Adrenal gland (tissue), 9 donors: ENCODE measurements at regions not wholly inside any gene's neighbourhood (a gene's known extent, or its start where the extent isn't known, plus 50 kb on each side); places are given as distances from the start of the nearest gene placed in this dataset.
A peak's percentile ranks its signal among the peaks of the same experiment; 100 is the strongest.

Experiments used
- DNase-seq, 7 donors: peaks; one replicate each; pipeline ENCODE4 v3.0.0-alpha.2; 2019 to 2020
- H3K27ac ChIP-seq, 5 donors: fragments of 200-600 bp; sonication (generic) in 4 of 5; 1 replicate in 3 of 5; 2 replicates in 2 of 5; pipeline versions ENCODE4 v1.5.1 to v1.8.0; 2016 to 2020; ENCODE audit warnings: mild to moderate bottlenecking in 1 of 5
- H3K27me3 ChIP-seq: fragments of 200-600 bp; 2 replicates; pipeline ENCODE4 v1.8.0; 2021
- H3K36me3 ChIP-seq, 2 donors: fragments of 200-600 bp; replicated peaks in 1 of 2; 1 replicate in 1 of 2; 2 replicates in 1 of 2; pipeline versions ENCODE4 v1.5.1 to v1.8.0; 2018 to 2022
- H3K4me1 ChIP-seq, 2 donors: fragments of 200-600 bp; replicated peaks in 1 of 2; 1 replicate in 1 of 2; 2 replicates in 1 of 2; pipeline versions ENCODE4 v1.5.1 to v1.8.0; 2018 to 2021
- H3K4me3 ChIP-seq, 4 donors: fragments of 200-600 bp; sonication (generic) in 3 of 4; one replicate each; pipeline ENCODE4 v1.5.1; 2016 to 2018
- H3K9me3 ChIP-seq, 3 donors: fragments of 200-600 bp; sonication (generic) in 1 of 3; replicated peaks in 1 of 3; 1 replicate in 2 of 3; 2 replicates in 1 of 3; pipeline versions ENCODE4 v1.5.1 to v1.8.0; 2016 to 2021
- POLR2A ChIP-seq, 2 donors: fragments of 450-650 bp; IDR thresholded peaks; one replicate each; pipeline ENCODE4 v1.6.1; 2017; ENCODE audit warnings: antibody characterized with exemption in 2 of 2, mild to moderate bottlenecking in 2 of 2, moderate library complexity in 1 of 2
- WGBS, 4 donors: extraction: QIAGEN DNeasy Blood & Tissue Kit in 2 of 4; methylation state at CpG; one replicate each; pipeline versions ENCODE4 v1.1.5 to v1.1.7; 2013 to 2017; 5-methylcytosine and 5-hydroxymethylcytosine counted together
- intact Hi-C, 2 donors: fragments of 100-400 bp; cut with DNase I; formaldehyde crosslinking; loops; one replicate each; pipeline versions ENCODE4 v1.14.1 to v1.15.0; 2022 to 2023
- TF ChIP-seq, protein P1 (sequence below), 6 experiments: fragments of 450-650 bp in 4 of 6; fragments of 200-600 bp in 2 of 6; sonication (generic) in 1 of 6; IDR thresholded peaks; 1 replicate in 5 of 6; 2 replicates in 1 of 6; pipeline versions ENCODE4 v1.5.1 to v1.8.0; 2016 to 2021; ENCODE audit warnings: antibody characterized with exemption in 6 of 6, mild to moderate bottlenecking in 2 of 6, moderate library complexity in 1 of 6
- donor health status: healthy with polysubstance abuse.
- donor health status: Bipolar disorder and iron deficiency.
- donor health status: DM: yes; HTN: yes; CAD: no.
- donor health status: DM: no; HTN: no; CAD: no.
- donor health status: DM: no; HTN: no; CAD: no.

DNA sequence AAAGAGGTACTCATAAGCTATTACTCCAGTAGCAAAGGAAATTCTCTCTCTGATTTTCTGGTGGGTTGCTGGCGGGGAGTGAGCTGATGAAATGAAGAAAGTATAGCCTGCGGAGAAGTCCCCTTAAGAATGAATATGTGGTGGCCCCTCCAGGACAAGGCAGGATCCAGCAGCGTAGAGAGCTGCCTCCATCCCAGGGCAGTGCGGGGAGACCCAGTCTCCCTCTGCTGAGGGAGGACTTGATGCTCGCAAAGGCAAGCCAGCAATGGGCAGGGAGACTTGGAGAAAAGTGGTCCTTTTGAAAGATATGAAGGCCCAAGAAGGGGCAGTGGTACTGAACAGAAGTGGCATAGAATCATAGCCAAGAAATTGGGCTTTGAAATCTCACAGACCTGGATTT is 106.0 kb upstream of the SLC44A3 start:
- Histone ChIP-seq H3K4me1 (peaks cover 0 to 3% of the 10 kb centered on the region in 2 donors), H3K27ac (peak overlapping the region in 3 of 5 donors; percentile 2 to 44 (median 11)), H3K9me3 (no peaks in the 10 kb centered on the region), H3K36me3 (no peaks in the 10 kb centered on the region), H3K4me3 (no peak overlapping the region), H3K27me3 (no peaks in the 10 kb centered on the region)
- intact Hi-C loops: no loop called here
- DNase-seq: no peak
- TF ChIP-seq, protein P1, sequence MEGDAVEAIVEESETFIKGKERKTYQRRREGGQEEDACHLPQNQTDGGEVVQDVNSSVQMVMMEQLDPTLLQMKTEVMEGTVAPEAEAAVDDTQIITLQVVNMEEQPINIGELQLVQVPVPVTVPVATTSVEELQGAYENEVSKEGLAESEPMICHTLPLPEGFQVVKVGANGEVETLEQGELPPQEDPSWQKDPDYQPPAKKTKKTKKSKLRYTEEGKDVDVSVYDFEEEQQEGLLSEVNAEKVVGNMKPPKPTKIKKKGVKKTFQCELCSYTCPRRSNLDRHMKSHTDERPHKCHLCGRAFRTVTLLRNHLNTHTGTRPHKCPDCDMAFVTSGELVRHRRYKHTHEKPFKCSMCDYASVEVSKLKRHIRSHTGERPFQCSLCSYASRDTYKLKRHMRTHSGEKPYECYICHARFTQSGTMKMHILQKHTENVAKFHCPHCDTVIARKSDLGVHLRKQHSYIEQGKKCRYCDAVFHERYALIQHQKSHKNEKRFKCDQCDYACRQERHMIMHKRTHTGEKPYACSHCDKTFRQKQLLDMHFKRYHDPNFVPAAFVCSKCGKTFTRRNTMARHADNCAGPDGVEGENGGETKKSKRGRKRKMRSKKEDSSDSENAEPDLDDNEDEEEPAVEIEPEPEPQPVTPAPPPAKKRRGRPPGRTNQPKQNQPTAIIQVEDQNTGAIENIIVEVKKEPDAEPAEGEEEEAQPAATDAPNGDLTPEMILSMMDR (IDR thresholded peaks at IDR 0.05): no peak
- no peak for TF ChIP-seq POLR2A (IDR thresholded peaks at IDR 0.05)
- 96 to 99% (median 97%) methylated on average over 5 of the region's 5 CpGs for WGBS, 4 donors

DNA sequence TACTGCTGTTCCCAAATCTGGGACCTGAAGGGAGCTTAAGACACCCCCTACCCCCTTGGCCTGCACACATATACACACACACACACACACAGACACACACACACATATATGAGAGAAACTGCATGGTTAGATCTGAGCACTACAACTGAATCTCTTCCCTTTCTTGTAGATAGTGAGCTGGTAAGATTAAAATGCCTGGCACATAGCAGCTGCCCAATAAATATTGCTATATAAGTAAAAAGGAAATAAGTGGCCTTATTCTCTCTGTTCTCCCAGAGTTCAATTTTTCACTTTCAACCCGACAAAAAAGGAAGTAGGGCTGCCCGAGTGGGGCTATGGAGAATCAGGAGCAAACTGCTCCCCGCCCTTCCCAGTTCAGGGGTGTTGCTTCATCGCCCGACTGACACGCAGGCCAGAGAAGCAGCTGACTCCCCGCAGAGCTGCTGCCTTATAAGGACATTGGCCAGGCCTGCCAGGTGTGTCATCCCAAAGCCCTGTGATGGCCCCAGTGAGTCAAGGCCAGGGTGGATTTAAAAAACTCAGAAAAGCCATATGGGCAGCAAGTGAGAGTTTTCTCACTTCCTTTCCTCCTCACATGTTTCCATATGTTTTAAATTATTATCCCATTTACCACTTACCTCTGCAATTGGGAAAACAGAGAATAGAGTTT is 106.5 kb upstream of the SLC44A3 start:
- Histone ChIP-seq H3K27ac (peak overlapping the region in 3 of 5 donors; percentile 2 to 46 (median 44)), H3K36me3 (no peaks in the 10 kb centered on the region), H3K27me3 (no peaks in the 10 kb centered on the region), H3K4me3 (no peak overlapping the region), H3K9me3 (no peaks in the 10 kb centered on the region), H3K4me1 (peaks cover 0 to 3% of the 10 kb centered on the region in 2 donors)
- DNase-seq: peak; percentile 88 to 96 (median 95)
- 13 to 25% (median 21%) methylated on average over 7 of the region's 7 CpGs for WGBS, 4 donors
- intact Hi-C loops: no loop called here
- TF ChIP-seq, protein P1 (IDR thresholded peaks at IDR 0.05): no peak
- TF ChIP-seq POLR2A (IDR thresholded peaks at IDR 0.05): peak in 1 of 2 donors; percentile 26

DNA sequence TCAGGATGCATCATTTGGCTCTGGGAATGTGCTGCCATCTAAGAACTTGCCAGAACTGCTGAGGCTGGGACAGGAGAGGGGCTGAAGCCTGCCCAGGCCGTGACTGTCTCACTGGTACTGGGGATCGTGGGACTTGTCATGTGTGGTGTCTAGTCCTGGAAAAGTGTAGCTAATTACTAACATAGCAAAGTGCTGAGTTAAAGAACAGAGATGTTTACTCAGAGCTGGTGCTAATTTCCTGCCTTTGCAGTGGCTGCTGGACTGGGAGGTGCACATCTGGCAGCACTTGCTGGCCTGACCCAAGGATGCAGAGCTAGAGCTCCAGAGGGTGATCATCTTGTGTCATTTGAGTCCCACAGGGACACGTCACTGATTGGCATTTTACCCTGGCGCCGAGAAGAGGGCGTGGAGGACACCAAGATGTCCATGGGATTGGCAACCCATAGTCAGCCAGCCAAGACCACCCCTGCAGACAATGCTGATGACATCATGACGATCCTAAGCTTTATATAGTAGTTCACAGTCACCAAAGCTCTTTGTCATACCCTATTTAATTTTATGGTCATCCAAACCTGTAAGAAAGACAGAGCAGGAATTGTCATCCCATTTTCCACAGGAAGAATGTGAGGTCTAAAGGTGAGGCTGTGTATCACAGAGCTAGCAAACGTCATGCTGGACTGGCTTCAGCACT is 110.1 kb upstream of the SLC44A3 start:
- no peaks in the 10 kb centered on the region for H3K36me3 ChIP-seq
- no peak for TF ChIP-seq POLR2A (IDR thresholded peaks at IDR 0.05)
- H3K4me3 ChIP-seq: no peak overlapping the region
- WGBS, 4 donors: 68 to 87% (median 82%) methylated on average over 8 of the region's 8 CpGs
- no peaks in the 10 kb centered on the region for H3K27me3 ChIP-seq
- H3K9me3 ChIP-seq: no peaks in the 10 kb centered on the region
- intact Hi-C loops: no loop called here
- no peak overlapping the region for H3K27ac ChIP-seq
- peaks cover 0 to 3% of the 10 kb centered on the region in 2 donors for H3K4me1 ChIP-seq
- no peak for DNase-seq

DNA sequence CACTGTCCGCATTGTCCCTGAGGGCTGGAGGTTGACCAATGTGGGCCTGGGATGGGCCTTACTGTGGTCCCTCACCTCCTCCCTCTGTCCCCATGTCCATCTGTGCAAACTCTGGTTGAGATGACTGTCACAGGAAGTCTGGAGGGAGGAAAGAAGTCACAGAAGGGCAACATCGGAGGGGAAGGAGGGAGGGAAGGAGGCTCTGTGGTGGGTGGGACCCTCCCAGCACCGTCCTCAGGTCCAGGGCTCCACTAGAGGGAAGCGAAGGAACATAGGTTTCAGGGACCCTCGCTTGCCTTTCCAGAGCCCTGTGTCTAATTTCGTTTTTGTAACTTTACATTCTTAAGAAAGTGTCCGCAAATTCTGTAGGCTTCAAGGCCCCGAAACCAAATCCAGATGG is 111.3 kb upstream of the SLC44A3 start:
- H3K9me3 ChIP-seq: no peaks in the 10 kb centered on the region
- H3K36me3 ChIP-seq: no peaks in the 10 kb centered on the region
- H3K27me3 ChIP-seq: no peaks in the 10 kb centered on the region
- no peak overlapping the region for H3K27ac ChIP-seq
- H3K4me1 ChIP-seq: peaks cover 0 to under 1% of the 10 kb centered on the region in 2 donors
- no peak for TF ChIP-seq POLR2A (IDR thresholded peaks at IDR 0.05)
- TF ChIP-seq, protein P1 (IDR thresholded peaks at IDR 0.05): no peak
- intact Hi-C loops: no loop called here
- 92 to 96% (median 92%) methylated on average over 8 of the region's 8 CpGs for WGBS, 4 donors
- H3K4me3 ChIP-seq: no peak overlapping the region
- no peak for DNase-seq
